ENCODE measurements at regions not wholly inside any gene's neighbourhood (a gene's known extent, or its start where the extent isn't known, plus 50 kb on each side); places are given as distances from the start of the nearest gene placed in this dataset.

DNA sequence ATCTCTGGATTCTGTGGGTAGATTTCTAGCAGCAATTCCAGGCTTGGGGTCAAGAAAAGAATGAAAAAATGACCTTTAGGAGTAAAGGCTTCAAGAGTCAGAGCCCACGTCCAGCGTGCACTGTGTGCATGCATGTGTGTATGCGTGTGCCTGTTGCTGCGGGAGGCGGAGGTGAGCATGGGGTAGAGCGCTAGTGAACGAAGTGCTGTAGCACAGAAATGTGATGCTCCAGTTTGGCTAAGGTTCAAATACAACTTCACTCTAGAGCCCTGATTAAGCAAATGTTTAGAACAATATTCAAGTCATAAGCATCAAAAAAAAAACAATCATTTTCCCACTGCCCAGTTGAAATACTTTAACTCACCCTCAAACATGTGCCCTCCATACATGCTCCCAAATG lies 403.9 kb downstream of the ZNF608 start:
- TF ChIP-seq GATA2 (IDR thresholded peaks at IDR 0.05; ENCODE audit: low read depth, low read length) (no peak), GATA3 (IDR thresholded peaks at IDR 0.05; ENCODE audit: low read depth, low read length) (no peak)

Measured in SH-SY5Y (cell line).